Testis (tissue), 2 donors: ENCODE measurements at regions not wholly inside any gene's neighbourhood (a gene's known extent, or its start where the extent isn't known, plus 50 kb on each side); places are given as distances from the start of the nearest gene placed in this dataset.

ENCODE experiments used
- POLR2A ChIP-seq: fragments of 450-650 bp; IDR thresholded peaks from one replicate; pipeline ENCODE4 v1.6.1; 2017; ENCODE audit warnings: antibody characterized with exemption, mild to moderate bottlenecking, moderate library complexity
- TF ChIP-seq, protein P1 (sequence below), 3 experiments: fragments of 450-650 bp in 2 of 3; fragments of 200-600 bp in 1 of 3; sonication (generic) in 1 of 3; IDR thresholded peaks; one replicate each; pipeline ENCODE4 v1.5.1; 2016 to 2019; ENCODE audit warnings: antibody characterized with exemption in 3 of 3, mild to moderate bottlenecking in 2 of 3, moderate library complexity in 1 of 3

DNA sequence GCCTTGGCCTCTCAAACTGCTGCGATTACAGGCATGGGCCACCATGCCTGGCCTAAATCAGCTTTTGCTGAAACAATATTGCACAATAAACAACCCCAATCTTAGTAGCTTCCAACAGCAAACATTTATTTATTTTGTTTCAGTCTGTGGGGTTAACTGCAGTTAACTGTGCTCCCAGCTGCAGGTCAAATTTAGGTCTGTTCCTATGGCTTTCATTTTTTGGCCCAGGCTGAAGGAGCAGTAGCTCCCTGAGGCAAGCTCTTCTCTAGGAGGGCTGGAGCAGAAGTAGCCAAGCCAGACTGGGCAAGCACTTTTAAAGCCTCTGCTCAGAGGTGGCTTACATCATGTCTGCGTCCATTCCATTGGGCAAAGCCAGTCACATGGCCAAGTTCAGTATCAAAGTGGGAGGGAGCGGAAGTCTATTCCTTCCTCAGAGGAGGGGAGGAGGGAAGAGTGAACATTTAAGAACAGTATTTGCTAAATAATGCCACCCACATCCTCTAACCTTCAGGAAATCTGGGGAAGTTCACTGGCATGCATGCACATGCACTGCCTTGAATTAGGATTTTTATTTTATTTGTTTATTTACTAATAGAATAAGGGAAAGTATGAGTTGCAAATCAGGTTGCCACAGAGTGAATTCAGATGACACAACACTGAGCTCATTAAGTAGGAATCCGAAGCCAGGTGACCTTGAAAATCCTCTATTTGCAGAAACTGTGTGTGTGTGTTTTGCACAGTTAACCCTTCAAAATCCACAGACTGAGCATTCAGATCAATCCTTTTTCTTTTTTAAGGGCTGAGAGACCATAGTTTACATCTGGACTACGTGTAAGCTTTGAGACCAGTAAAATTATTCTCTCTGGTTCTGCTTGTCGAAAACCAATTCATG is 122.0 kb upstream of the SEL1L start:
- TF ChIP-seq, protein P1, sequence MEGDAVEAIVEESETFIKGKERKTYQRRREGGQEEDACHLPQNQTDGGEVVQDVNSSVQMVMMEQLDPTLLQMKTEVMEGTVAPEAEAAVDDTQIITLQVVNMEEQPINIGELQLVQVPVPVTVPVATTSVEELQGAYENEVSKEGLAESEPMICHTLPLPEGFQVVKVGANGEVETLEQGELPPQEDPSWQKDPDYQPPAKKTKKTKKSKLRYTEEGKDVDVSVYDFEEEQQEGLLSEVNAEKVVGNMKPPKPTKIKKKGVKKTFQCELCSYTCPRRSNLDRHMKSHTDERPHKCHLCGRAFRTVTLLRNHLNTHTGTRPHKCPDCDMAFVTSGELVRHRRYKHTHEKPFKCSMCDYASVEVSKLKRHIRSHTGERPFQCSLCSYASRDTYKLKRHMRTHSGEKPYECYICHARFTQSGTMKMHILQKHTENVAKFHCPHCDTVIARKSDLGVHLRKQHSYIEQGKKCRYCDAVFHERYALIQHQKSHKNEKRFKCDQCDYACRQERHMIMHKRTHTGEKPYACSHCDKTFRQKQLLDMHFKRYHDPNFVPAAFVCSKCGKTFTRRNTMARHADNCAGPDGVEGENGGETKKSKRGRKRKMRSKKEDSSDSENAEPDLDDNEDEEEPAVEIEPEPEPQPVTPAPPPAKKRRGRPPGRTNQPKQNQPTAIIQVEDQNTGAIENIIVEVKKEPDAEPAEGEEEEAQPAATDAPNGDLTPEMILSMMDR (IDR thresholded peaks at IDR 0.05): no peak
- no peak for TF ChIP-seq POLR2A
